ENCODE measurements at regions not wholly inside any gene's neighbourhood (a gene's known extent, or its start where the extent isn't known, plus 50 kb on each side); places are given as distances from the start of the nearest gene placed in this dataset.

GRCh38 chr3:177435301-177435700 lies 238.0 kb upstream of the TBL1XR1 start (continued):
- TF ChIP-seq SIRT6 (IDR thresholded peaks at IDR 0.05; ENCODE audit: low read length), result no peak
- no peak for TF ChIP-seq CTCF (IDR thresholded peaks at IDR 0.05; ENCODE audit: control extremely low read depth in 1 of 3, insufficient read depth in 1 of 3, low read depth in 1 of 3, low read length in 3 of 3)
- no peak for TF ChIP-seq JUND (IDR thresholded peaks at IDR 0.05; ENCODE audit: low read length)
- TF ChIP-seq KDM4A (IDR thresholded peaks at IDR 0.05; ENCODE audit: low read depth, low read length, severe bottlenecking), result no peak
